HG02759 (cell line): ENCODE measurements at regions not wholly inside any gene's neighbourhood (a gene's known extent, or its start where the extent isn't known, plus 50 kb on each side); places are given as distances from the start of the nearest gene placed in this dataset.
A peak's percentile ranks its signal among the peaks of the same experiment; 100 is the strongest.

ENCODE experiments used
- ATAC-seq: cut with Tn5 transposase; IDR thresholded peaks from one replicate; pipeline ENCODE4 v1.9.1; 2021; ENCODE audit warnings: mild to moderate bottlenecking, moderate library complexity; ENCODE audit not compliant: unreplicated experiment

GRCh38 chr2:164103271-164103670 is 367.5 kb upstream of the FIGN start:
- ATAC-seq, result no peak

GRCh38 chr2:164102366-164102765 is 366.6 kb upstream of the FIGN start:
- no peak for ATAC-seq

- no peak for ATAC-seq
Observed at GRCh38 chr2:164091673-164092072, 355.9 kb upstream of the FIGN start.

- no peak for ATAC-seq
Observed at GRCh38 chr2:164090533-164090932, 354.7 kb upstream of the FIGN start.

GRCh38 chr2:164084066-164084465 is 348.3 kb upstream of the FIGN start:
- ATAC-seq, result no peak

GRCh38 chr2:164080486-164080885 is 344.7 kb upstream of the FIGN start:
- ATAC-seq, result no peak

- no peak for ATAC-seq
Observed at GRCh38 chr2:164079258-164079657, 343.4 kb upstream of the FIGN start.

GRCh38 chr2:164078421-164078820 is 342.6 kb upstream of the FIGN start:
- no peak for ATAC-seq

GRCh38 chr2:164073101-164074074 is 337.6 kb upstream of the FIGN start:
- no peak for ATAC-seq

GRCh38 chr2:164069540-164069939 is 333.7 kb upstream of the FIGN start:
- ATAC-seq, result no peak

- ATAC-seq, result no peak
Observed at GRCh38 chr2:164068063-164068462, 332.3 kb upstream of the FIGN start.

GRCh38 chr2:164066095-164066494 is 330.3 kb upstream of the FIGN start:
- no peak for ATAC-seq

- ATAC-seq, result no peak
Observed at GRCh38 chr2:164065038-164065437, 329.2 kb upstream of the FIGN start.

GRCh38 chr2:164061129-164061746 is 325.4 kb upstream of the FIGN start:
- peak; percentile 85 for ATAC-seq

GRCh38 chr2:164060031-164060430 is 324.2 kb upstream of the FIGN start:
- no peak for ATAC-seq

GRCh38 chr2:164055623-164056022 is 319.8 kb upstream of the FIGN start:
- ATAC-seq, result no peak

- ATAC-seq, result no peak
Observed at GRCh38 chr2:164054651-164055050, 318.8 kb upstream of the FIGN start.

- ATAC-seq, result no peak
Observed at GRCh38 chr2:164053021-164053420, 317.2 kb upstream of the FIGN start.

- ATAC-seq, result no peak
Observed at GRCh38 chr2:164052006-164052405, 316.2 kb upstream of the FIGN start.

GRCh38 chr2:164048729-164049128 is 312.9 kb upstream of the FIGN start:
- no peak for ATAC-seq

GRCh38 chr2:164046040-164046439 is 310.2 kb upstream of the FIGN start:
- ATAC-seq, result no peak

- no peak for ATAC-seq
Observed at GRCh38 chr2:164044622-164045021, 308.8 kb upstream of the FIGN start.
